SU-DHL-6 (cell line): ENCODE measurements at regions not wholly inside any gene's neighbourhood (a gene's known extent, or its start where the extent isn't known, plus 50 kb on each side); places are given as distances from the start of the nearest gene placed in this dataset.

Experiments
- H2AFZ ChIP-seq: fragments of 200-600 bp; sonication (generic); 2 replicates; pipeline ENCODE4 v1.6.1; 2014; ENCODE audit warnings: low read depth, mild to moderate bottlenecking, moderate library complexity, mixed read lengths, antibody characterized with exemption, low read length; ENCODE audit not compliant: severe bottlenecking
- H3F3A ChIP-seq: fragments of 200-600 bp; shearing (Covaris generic); 2 replicates; pipeline ENCODE4 v1.6.0; 2016; ENCODE audit warnings: antibody characterized with exemption, mild to moderate bottlenecking; ENCODE audit not compliant: insufficient read depth
- H3K27ac ChIP-seq: fragments of 200-600 bp; sonication (generic); 2 replicates; pipeline ENCODE4 v1.5.1; 2016; ENCODE audit warnings: low read depth, mild to moderate bottlenecking, low read length, moderate library complexity, mixed read lengths
- H3K27me3 ChIP-seq: fragments of 200-600 bp; sonication (generic), shearing (Covaris generic); 2 replicates; pipeline ENCODE4 v1.6.0; 2014; ENCODE audit warnings: mild to moderate bottlenecking, low read length
- H3K36me3 ChIP-seq: fragments of 200-600 bp; sonication (generic); 2 replicates; pipeline ENCODE4 v1.6.1; 2014; ENCODE audit warnings: mild to moderate bottlenecking, low read length, mixed read lengths
- H3K4me2 ChIP-seq: fragments of 300-600, 200-600 bp; shearing (Covaris generic), sonication (generic); 2 replicates; pipeline ENCODE4 v1.6.0; 2014; ENCODE audit warnings: low read length, low read depth, mild to moderate bottlenecking; ENCODE audit not compliant: poor library complexity, severe bottlenecking
- H3K4me3 ChIP-seq: fragments of 200-600 bp; sonication (generic); 2 replicates; pipeline ENCODE4 v1.5.1; 2014; ENCODE audit warnings: antibody characterized with exemption, low read length, mild to moderate bottlenecking, mixed read lengths; ENCODE audit not compliant: insufficient read depth, poor library complexity, severe bottlenecking
- H3K79me2 ChIP-seq: fragments of 200-600 bp; sonication (generic); 2 replicates; pipeline ENCODE4 v1.6.1; 2014; ENCODE audit warnings: mild to moderate bottlenecking, low read length, moderate library complexity; ENCODE audit not compliant: insufficient read depth
- H3K9ac ChIP-seq: fragments of 200-600 bp; sonication (generic); 2 replicates; pipeline ENCODE4 v1.7.0; 2014; ENCODE audit warnings: mild to moderate bottlenecking, low read length
- H3K9me2 ChIP-seq: fragments of 200-600 bp; sonication (generic); replicated peaks from 2 replicates; pipeline ENCODE4 v1.6.1; 2014; ENCODE audit warnings: low read length; ENCODE audit not compliant: insufficient read depth
- H3K9me3 ChIP-seq: fragments of 200-600 bp; sonication (generic); 2 replicates; pipeline ENCODE4 v1.6.1; 2014; ENCODE audit warnings: low read length, mixed read lengths; ENCODE audit not compliant: insufficient read depth
- H4K20me1 ChIP-seq: fragments of 200-600 bp; sonication (generic); 2 replicates; pipeline ENCODE4 v1.6.1; 2014; ENCODE audit warnings: low read depth, mild to moderate bottlenecking, antibody characterized with exemption, low read length, moderate library complexity, mixed read lengths
- EZH2phosphoT487 ChIP-seq: fragments of 200-600 bp; sonication (generic), shearing (Covaris generic); conservative IDR thresholded peaks from 2 replicates; pipeline ENCODE4 v1.6.1; 2018; ENCODE audit warnings: mild to moderate bottlenecking, antibody characterized with exemption, low read length, moderate library complexity, mixed read lengths
- TF ChIP-seq, protein P1 (sequence below): fragments of 200-600 bp; sonication (generic); IDR thresholded peaks from one replicate; pipeline ENCODE4 v1.5.1; 2017; ENCODE audit warnings: antibody characterized with exemption, mild to moderate bottlenecking, low read length, moderate library complexity; ENCODE audit not compliant: insufficient read depth, poor library complexity, severe bottlenecking

- Histone ChIP-seq H3K27me3 (no peaks in the 10 kb centered on the region), H4K20me1 (no peaks in the 10 kb centered on the region), H3K9ac (no peak overlapping the region), H3K36me3 (no peaks in the 10 kb centered on the region), H3K9me3 (no peaks in the 10 kb centered on the region), H3K79me2 (no peaks in the 10 kb centered on the region), H3F3A (no peaks in the 10 kb centered on the region), H3K9me2 (no peaks in the 10 kb centered on the region), H2AFZ (no peak overlapping the region), H3K4me3 (no peak overlapping the region), H3K27ac (no peak overlapping the region), H3K4me2 (no peak overlapping the region)
- TF ChIP-seq EZH2phosphoT487 = no peak
- TF ChIP-seq, protein P1, sequence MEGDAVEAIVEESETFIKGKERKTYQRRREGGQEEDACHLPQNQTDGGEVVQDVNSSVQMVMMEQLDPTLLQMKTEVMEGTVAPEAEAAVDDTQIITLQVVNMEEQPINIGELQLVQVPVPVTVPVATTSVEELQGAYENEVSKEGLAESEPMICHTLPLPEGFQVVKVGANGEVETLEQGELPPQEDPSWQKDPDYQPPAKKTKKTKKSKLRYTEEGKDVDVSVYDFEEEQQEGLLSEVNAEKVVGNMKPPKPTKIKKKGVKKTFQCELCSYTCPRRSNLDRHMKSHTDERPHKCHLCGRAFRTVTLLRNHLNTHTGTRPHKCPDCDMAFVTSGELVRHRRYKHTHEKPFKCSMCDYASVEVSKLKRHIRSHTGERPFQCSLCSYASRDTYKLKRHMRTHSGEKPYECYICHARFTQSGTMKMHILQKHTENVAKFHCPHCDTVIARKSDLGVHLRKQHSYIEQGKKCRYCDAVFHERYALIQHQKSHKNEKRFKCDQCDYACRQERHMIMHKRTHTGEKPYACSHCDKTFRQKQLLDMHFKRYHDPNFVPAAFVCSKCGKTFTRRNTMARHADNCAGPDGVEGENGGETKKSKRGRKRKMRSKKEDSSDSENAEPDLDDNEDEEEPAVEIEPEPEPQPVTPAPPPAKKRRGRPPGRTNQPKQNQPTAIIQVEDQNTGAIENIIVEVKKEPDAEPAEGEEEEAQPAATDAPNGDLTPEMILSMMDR = no peak
Observed at GRCh38 chr19:29107831-29108230, 105.1 kb downstream of the UQCRFS1 start.

GRCh38 chr19:29106346-29106885 is 106.5 kb downstream of the UQCRFS1 start:
- Histone ChIP-seq H3F3A (no peaks in the 10 kb centered on the region), H3K4me3 (no peak overlapping the region), H3K9me2 (no peaks in the 10 kb centered on the region), H3K4me2 (no peak overlapping the region), H4K20me1 (no peaks in the 10 kb centered on the region), H3K79me2 (no peaks in the 10 kb centered on the region), H2AFZ (no peak overlapping the region), H3K36me3 (no peaks in the 10 kb centered on the region), H3K9ac (no peak overlapping the region), H3K27me3 (no peaks in the 10 kb centered on the region), H3K9me3 (no peaks in the 10 kb centered on the region), H3K27ac (no peak overlapping the region)
- TF ChIP-seq EZH2phosphoT487 = no peak
- TF ChIP-seq, protein P1 = no peak

DNA sequence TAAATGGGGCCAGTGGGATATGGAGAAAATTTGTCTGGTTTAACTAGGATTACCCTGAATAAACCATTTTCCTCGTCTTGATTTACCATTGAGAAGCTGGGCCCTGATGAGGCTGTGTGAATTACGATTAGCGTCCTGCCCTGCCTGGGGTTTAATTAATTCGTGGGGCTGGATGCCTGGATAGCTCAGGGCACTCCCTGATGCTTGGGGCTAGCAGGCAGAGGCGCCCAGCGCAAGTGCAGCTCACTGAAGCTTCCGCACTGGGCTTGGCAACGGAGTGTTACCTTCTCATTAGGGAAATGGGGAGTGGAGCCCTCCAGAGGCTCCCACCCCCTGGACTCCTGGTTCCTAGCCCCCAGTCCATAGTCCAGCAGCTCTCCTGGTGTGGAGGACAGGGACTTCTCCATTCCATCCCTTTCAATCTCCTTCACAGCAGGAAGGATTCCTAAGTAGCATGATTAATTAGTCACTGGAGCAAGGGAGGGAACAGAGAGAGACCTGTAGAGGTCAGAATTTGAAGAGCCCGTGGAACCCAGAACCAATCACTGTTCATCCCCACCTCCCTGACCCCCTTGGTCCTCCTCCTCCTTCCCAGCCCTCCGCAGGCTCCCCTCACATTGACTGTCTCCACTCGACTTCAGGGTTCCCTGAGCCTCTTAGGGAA is 107.2 kb downstream of the UQCRFS1 start:
- H3K27me3 ChIP-seq = no peaks in the 10 kb centered on the region
- no peaks in the 10 kb centered on the region for H3F3A ChIP-seq
- H2AFZ ChIP-seq = no peak overlapping the region

More for the DNA sequence above, 107.2 kb downstream of the UQCRFS1 start:
- Histone ChIP-seq H3K9me3 (no peaks in the 10 kb centered on the region), H3K27ac (no peak overlapping the region), H3K36me3 (no peaks in the 10 kb centered on the region), H3K4me3 (no peak overlapping the region), H3K9ac (no peak overlapping the region), H4K20me1 (no peaks in the 10 kb centered on the region), H3K9me2 (no peaks in the 10 kb centered on the region), H3K4me2 (no peak overlapping the region), H3K79me2 (no peaks in the 10 kb centered on the region)
- TF ChIP-seq, protein P1 = no peak
- no peak for TF ChIP-seq EZH2phosphoT487
